Activated effector memory CD4-positive, alpha-beta T cell treated with anti-CD3 and anti-CD28 coated beads, Interleukin-2, amount 50 U/mL, for 16 hours (primary cell): ENCODE measurements at regions not wholly inside any gene's neighbourhood (a gene's known extent, or its start where the extent isn't known, plus 50 kb on each side); places are given as distances from the start of the nearest gene placed in this dataset.

Experiments used
- DNase-seq: peaks from one replicate; pipeline ENCODE4 v3.0.0-alpha.2; 2020

DNA sequence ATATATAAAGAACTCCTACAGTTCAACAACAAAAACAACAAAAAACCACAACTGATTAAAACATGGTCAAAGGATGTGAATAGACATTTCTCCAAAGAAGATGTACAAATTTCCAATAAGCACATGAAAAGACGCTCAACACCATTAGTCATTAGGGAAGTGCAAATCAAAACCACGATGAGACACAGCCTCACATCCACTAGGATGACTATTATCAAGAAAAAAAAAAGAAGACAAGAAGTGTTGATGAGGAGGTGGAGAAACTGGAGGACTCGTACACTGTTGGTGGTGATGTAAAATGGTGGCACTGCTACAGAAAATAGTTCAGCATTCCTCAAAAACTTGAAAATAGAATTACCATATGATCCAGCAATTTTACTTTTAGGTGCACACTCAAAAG, 61.0 kb upstream of the SOX1 start:
- DNase-seq: no peak

DNA sequence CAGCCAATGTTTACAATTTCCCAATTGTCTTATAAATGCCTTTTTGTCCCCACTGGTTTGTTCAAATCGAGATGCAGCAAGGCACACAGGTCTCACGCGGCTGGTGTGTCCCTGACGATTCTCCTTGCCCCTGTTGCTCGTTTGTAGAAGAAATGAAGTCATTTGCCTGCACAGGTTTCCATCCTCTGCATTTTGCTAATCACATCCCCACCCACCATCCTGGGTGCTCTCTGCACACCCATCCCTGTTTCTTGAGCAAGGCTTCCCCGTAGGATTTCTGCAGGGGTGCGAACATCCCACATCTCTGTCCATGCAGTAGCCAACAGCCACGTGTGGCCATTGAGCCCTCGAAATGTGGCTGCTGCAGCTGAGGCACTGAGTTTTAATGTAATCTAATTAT, 59.8 kb upstream of the SOX1 start:
- no peak for DNase-seq

DNA sequence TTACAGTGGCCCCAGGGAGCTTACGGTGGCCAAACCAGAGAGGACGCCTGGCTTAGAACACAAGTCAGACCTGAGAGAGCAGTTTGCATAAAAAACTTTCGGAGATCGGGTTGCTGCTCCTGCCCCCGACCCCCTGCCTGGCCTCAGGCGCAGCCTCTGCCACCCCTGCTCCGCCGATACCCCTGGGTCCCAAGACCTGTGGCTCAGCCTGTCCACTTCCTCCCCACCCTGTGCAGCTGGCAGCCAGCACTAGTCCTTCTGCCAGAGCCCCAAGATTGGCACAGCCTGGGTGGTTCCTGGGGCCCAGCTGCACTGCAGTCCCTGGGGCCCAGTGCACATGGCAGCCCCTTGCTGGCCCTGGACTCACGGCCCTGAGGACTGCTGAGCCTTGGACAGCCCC, 56.2 kb upstream of the SOX1 start:
- DNase-seq: no peak

DNA sequence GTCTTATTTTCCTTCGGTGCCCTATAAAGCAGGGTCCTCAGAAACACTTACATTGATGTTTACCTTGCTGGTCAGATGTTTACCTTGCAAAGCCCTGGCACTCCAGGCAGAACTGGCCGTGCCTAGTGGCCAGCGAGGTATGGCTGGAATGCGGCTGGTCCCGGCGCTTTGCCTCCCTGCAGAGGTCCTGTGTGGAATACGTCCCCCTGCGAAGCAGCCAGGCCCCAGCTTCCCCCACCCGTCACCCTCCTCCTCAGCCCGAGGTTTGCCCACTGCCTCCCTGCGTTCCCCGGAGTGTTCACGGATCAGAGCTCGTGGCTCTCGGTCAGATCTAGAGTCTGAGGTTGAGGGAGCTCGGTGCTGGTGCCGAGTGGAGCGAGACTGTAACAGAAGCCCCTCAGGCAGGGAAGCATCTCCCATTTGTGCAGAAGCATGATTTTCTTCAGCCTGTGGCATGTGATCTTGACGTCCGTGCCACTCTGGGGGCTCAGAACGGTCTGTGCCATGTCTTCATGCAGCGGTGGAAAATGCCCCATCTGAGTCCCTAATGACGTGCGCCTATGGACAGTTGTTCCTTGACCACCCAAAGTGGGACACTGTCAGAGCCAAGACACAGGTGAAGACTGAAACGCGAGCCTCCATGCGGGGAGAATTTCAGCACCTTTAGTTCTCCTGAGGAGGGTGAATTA, 54.8 kb upstream of the SOX1 start:
- DNase-seq: no peak

DNA sequence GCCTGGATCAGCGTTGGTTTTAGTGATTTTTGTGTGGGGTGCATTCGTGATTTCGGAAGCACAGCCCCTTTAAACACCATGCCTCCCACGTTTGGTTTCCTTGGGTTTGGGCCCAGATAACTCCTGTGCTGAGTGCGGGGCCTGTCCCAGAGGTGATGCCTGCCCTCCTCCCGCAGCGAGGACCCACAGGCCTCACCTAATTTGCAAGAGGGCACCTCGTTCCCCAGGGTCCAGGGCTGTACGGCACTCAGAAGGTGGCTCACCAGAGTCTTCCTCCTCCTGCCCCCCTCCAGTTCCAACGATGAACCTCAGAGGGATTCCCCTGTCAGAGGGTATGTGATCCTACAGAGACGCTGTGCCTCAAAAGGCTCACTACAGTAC, 54.3 kb upstream of the SOX1 start:
- DNase-seq: no peak

DNA sequence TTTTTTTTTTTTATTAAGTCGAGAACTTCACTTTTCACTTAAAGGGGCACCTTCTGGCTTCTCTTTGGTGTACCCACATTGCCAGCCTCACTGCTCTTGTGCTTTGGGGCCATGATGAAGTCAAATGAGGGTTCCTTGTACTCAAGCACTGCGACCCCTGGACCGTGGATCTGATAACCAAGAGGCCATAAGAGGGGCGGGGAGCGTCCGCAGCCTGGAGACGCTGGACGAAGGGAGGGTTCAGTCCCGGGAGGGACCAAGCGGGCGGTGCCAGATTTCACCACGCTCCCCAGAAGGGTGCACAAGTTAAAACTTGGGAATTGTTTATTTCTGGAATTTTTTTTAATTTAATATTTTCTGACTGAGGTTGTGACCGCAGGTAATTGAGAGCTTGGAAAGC, 53.3 kb upstream of the SOX1 start:
- DNase-seq: no peak

DNA sequence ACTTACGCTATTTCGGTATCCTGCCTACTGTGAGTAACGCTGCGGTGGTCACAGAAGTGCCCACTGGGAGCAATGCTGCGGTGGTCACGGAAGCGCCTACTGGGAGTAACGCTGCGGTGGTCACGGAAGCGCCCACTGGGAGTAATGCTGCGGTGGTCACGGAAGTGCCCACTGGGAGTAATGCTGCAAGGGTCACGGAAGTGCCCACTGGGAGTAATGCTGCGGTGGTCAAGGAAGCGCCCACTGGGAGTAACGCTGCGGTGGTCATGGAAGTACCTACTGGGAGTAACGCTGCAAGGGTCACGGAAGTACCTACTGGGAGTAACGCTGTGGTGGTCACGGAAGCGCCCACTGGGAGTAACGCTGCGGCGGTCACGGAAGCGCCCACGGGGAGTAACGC, 52.1 kb upstream of the SOX1 start:
- no peak for DNase-seq
